ENCODE measurements at regions not wholly inside any gene's neighbourhood (a gene's known extent, or its start where the extent isn't known, plus 50 kb on each side); places are given as distances from the start of the nearest gene placed in this dataset.

- TF ChIP-seq, protein P1, sequence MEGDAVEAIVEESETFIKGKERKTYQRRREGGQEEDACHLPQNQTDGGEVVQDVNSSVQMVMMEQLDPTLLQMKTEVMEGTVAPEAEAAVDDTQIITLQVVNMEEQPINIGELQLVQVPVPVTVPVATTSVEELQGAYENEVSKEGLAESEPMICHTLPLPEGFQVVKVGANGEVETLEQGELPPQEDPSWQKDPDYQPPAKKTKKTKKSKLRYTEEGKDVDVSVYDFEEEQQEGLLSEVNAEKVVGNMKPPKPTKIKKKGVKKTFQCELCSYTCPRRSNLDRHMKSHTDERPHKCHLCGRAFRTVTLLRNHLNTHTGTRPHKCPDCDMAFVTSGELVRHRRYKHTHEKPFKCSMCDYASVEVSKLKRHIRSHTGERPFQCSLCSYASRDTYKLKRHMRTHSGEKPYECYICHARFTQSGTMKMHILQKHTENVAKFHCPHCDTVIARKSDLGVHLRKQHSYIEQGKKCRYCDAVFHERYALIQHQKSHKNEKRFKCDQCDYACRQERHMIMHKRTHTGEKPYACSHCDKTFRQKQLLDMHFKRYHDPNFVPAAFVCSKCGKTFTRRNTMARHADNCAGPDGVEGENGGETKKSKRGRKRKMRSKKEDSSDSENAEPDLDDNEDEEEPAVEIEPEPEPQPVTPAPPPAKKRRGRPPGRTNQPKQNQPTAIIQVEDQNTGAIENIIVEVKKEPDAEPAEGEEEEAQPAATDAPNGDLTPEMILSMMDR (IDR thresholded peaks at IDR 0.05): no peak
- TF ChIP-seq POLR2AphosphoS5 (IDR thresholded peaks at IDR 0.05; ENCODE audit: low read depth, low read length) (no peak), REST (IDR thresholded peaks at IDR 0.05; ENCODE audit: insufficient read depth in 1 of 2, low read depth in 2 of 2, low read length in 1 of 2) (no peak), TCF7L2 (IDR thresholded peaks at IDR 0.05; ENCODE audit: low read depth, low read length) (no peak), SIN3A (IDR thresholded peaks at IDR 0.05; ENCODE audit: borderline replicate concordance, insufficient read depth, low read depth, low read length) (no peak)
Measured at GRCh38 chr12:19857204-19857603, 417.9 kb downstream of the AEBP2 start.
